ENCODE measurements at regions not wholly inside any gene's neighbourhood (a gene's known extent, or its start where the extent isn't known, plus 50 kb on each side); places are given as distances from the start of the nearest gene placed in this dataset.

DNA sequence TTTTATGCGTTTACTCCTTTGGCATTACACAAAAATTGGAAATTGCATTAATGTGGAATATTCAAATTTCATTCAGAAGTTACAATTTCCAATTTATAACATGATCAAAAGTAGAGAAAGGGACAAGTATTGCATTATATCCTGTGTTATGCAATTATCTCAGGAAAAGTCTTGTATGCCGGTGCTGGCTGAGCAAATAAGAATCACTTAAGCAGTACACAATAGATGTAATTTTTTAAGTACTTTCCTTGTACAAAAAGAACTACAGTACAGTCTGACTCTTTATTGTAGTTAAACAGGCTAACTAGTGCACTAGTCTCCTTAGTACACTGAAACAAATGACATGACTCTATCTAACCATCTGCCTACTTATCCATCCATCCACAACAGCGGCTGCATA lies 493.2 kb upstream of the KCNMB2 start:
- TF ChIP-seq CTCF (IDR thresholded peaks at IDR 0.05 in 8 of 11, conservative IDR thresholded peaks at IDR 0.05 in 3 of 11) (no peak), POLR2AphosphoS5 (IDR thresholded peaks at IDR 0.05) (no peak)

All from spleen (tissue), 7 donors.